NCI-H446 treated with DMSO at 0.1 percent for 48 hours (cell line): ENCODE measurements at regions not wholly inside any gene's neighbourhood (a gene's known extent, or its start where the extent isn't known, plus 50 kb on each side); places are given as distances from the start of the nearest gene placed in this dataset.

ENCODE experiments used
- DNase-seq: peaks from one replicate; lab custom pipeline; 2025; lab: John Stamatoyannopoulos, UW

DNA sequence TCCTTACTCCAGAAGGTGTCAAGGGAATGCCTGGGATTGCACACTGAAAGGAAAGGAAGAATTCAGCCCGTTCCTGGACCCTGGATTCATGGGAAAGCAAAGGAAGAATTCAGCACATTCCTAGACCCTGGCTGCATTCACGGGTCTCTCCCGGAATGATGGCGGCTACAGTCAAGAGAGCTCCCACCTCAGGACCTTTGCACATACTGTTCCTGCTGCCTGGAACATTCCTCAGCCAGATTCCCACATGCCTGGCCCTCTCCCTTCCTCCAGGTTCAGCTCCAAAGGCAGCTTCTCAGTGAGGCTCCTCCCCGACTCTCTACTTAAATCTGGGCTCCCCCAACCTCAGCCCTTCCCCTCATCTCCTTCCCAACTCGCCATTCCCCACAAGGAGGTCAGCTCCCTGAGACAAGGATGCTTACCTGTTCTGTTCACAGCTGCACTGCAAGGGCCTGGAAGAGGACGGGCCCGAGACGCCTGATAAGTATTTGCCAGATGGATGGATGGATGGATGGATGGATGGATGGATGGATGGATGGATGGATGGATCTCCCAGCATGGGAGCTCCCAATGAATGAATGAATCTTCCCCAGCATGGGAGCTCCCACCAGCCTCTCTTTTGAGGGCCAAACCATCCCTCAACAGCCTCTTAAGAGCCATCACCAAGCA, 77.4 kb downstream of the NCOR2 start:
- no peak for DNase-seq

DNA sequence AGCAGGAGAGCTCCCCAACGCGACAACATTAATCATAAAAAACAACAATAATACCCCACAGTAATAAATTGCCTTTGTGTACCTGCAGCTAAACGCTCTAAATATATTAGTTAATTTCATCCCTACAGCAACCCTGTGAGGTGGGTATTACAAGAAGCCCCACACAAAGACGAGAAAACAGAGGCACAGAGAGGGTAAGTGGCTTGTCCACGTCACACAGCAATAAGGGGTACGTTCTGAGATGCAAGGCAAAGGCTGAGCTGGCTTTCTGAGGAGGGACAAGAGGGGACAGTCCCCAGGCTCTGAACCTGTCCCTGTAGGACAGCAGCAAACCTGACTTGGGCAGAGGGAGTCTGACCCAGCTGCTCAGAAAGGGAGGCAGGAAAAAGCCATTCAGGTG, 78.2 kb downstream of the NCOR2 start:
- DNase-seq, result no peak

DNA sequence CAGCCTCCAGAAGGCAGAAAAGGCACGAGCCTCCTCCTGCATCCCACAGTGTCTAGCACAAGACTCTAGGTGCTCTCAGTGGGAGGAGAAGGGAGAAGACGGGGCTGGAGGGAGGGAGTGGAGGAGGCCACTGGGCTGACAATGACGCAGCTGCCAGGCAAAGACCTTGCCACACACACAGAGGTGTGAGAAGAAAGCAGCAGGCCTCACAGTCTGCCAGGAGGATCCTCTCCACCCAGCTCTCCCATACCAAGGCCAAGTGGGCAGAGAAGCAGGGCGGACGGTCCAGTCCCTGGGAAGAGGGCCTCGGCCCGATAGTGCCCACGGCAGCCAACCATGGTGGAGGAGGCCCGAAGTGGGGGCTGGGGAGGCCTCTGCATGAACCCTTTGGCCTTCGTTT, 78.9 kb downstream of the NCOR2 start:
- no peak for DNase-seq

DNA sequence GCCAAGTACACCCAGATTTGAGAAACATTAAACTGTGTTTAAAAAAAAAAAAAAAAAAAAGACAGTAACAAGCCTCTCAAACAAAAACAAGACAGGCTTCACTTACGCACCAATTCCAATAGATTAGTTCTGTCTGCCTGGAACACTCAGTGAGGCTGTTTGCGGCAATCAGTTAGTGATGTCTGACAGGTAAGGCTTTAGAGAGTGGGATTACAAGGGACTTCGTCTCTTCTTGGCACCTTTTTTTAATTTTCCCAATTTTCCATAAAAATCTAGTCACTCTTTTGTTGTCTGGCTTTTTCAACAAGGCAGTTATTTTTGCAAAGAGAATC, 79.6 kb downstream of the NCOR2 start:
- no peak for DNase-seq

DNA sequence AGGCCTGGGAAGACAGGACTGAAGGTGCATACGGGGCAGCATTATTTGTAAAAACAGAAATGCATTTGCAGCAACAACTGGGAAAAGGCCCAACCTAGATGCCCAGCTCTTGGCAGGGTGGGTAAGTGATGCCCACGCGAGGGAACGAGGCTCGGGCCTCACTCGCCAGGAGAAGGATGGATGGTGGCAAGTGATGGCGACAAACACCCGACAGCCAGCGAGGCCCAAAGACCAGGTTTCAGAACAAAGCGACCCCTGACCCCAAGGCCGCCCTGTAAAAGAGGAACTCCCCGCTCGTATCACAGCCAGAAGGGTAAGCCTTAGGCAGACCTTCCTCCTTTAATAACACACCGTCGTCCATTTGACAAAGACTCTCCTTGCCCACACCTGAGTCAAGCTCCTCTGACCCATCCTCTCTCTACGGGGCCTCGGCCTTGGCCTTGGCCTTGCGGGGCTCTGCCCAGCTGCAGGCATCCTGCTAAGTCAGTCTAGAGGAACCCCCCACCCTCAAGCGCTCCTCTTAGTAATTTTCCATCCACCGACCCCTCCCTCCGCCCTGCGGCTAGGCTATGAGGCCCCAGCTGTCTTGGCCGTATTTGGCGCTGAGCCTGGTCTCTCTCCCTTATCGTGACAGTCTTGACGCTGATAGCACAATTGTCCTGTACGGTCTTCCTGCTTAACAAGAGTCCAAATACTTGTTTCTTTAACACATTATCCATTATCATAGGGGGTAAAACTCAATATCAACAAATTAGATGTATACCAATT, 80.2 kb downstream of the NCOR2 start:
- DNase-seq, result no peak

DNA sequence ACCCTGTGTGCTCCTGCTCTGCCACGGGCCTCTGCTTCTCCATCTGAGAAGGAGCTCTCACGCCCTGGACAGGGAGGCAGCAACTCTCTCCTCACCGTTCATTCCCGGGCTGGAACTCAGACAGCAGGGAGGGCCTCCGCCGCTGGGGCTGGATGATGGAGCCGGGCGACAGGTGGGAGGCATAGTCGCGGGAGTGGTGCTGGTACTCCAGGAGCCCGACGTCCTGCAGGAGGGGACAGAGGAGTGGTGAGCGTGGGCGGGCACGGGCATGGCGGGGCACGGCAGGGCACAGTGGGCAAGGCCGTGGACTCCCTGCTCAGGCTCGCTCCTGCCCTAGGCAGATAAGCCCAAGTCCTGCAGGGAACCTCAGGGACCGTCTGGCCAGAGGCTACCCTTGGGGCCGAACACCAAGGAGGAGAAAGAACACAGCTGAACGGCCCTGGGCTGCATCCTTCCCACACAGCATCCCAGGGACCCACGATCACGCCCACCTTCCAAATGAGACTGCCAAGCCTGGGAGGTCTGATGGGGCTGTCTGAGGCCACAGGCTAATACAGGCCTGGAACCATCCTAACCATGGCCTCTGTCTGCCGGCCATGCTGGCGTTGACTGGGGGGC, 81.0 kb downstream of the NCOR2 start:
- no peak for DNase-seq

DNA sequence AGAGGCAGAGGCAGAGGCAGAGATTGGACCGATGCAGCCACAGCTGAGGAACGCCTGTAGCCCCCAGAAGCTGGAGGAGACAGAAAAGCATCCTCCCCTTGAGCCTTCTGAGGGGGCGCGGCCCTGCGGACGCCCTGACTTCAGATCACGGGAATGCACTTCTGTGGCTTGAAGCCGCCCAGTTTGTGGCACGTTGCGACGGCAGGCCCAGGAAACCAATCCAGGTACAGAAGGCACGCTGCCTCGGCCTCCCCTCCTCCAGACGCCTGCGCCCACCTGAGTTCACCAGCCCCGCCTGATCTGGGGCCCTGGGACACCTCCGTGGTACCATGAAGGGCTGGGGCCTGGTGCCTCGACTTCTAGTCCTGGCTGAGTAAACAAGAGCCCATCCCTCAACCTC, 82.0 kb downstream of the NCOR2 start:
- DNase-seq, result no peak

DNA sequence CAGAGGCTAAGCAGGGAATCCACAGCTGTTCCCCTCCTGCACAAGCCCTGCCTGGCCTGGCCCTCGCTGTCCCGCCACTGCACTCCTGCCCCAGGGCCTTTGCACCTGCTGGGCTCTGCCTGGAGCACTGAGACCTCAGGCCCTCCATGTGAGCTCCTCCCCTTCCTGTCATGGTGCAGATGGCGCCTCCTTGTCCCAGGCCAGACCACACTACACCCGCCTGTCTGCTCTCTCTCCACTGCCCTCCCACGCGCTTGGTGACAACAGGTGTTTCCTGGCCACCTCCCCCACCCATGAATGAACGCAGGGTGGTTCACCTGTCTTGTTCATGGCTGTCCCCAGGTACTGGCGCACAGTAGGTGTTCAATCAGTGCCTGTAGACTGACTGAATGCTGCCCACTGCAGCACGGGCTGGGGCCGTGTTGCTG, 82.9 kb downstream of the NCOR2 start:
- DNase-seq, result no peak

DNA sequence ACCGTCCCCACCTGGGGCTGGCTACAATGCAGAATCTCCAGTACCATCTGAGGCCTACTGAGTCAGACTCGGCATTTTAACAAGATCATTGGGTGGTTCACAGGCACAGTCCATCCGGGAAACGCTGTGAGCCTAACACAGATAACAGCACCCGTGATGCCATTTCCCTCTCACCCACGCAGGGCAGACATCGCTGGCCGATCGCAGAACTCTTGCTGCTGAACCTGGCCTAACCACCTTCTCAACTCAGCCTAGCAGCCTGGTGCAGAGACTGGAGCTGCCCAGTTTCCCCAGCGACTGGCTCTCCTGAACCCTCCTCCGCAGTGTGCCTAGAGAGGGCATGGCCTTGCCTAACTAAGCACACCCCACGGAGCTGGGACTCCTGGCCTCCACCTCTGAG, 83.3 kb downstream of the NCOR2 start:
- no peak for DNase-seq

DNA sequence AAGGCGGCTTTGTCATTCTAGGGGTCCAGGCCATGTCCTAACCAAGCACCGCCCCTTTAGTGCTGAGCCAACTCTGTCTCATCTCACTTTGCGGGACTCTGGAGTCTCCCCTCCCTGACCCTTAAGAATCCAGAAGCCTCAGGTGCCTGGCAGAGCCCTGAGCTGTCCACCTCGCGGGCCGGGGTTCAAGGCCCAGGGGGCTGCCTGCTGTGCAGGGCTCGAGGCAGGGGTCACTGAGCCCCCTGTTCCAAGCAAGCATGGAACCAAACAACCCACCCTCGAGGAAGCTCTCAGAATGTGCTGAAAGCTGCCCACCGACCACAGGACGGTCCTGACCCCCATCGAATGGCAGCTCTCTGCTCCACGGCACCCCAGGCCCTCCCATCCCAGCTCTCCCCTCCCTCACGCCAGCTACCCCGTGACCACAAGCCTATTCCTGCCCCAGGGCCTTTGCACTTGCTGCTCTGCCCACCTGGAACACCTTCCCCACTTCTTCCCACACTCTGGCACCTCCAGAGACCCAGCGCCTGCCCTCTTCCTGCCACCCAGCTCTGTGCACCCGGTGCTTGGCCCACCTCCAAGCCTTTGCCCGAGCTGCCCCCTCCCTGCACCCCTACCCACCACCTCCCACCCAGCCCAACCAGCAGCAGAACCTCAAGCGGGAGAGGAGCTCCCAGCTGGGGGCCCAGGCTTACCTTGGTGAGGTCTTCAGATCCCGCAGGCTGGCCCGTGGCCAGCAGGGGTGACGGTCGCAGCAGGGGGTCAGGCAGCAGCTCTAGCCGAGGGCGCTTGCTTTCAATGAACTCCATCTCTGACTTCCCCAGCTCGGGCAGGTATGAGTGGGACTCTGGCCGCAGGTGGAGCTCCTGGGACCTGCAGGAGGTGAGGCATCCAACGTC, 84.3 kb downstream of the NCOR2 start:
- DNase-seq, result no peak

DNA sequence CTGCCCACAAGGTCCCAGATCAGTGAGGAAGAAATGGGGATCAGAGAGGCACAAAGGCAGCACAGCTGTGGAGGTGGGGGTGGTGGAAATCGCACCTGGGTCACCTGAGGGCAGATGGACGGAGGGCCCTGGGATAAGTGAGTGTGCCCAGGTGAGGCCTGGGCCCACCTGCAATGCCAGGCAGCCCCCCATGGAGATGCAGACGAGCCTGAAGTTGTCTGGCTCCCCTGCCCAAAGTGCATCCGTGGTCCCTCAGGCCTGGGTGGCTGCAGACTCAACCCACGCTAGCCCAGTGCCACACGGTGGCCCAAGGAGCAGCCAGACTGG, 84.9 kb downstream of the NCOR2 start:
- DNase-seq, result no peak

DNA sequence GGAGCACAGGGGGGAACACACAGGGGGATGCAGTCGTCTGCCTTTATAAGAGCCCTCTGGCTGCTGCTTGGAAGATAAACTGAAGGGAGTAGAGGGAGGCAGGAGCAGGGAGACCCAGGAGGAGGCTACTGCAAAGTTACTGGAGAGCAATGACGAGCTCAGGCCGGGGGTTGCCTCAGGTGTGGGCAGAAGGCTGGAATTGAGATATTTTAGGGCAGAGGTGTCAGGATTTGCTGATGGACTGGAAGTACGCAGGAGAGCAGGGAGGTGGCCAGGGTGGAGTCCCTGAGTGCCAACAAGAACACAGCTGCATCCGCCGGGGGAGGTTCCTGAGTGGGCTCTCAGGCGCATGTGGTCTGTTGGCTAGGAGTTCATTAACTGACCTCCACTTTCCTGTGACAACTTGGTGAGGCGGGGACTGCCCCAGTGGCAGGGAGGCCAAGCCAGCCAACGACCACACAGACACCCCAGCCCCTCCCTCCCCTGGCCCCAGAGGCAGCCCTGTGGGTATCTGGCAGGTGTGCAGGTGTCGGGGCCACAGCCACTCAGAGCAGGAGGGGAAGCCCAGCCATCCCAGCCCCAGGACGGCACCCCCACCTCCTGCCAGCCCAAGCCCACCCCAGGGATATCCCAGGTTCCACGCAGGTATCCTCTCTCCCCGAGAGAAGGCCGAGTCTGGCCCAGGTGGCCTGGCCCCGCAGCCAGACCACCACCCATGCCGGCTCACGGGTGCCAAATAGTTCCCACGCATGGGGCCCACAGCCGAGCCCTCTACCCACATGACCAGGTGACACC, 85.4 kb downstream of the NCOR2 start:
- no peak for DNase-seq

DNA sequence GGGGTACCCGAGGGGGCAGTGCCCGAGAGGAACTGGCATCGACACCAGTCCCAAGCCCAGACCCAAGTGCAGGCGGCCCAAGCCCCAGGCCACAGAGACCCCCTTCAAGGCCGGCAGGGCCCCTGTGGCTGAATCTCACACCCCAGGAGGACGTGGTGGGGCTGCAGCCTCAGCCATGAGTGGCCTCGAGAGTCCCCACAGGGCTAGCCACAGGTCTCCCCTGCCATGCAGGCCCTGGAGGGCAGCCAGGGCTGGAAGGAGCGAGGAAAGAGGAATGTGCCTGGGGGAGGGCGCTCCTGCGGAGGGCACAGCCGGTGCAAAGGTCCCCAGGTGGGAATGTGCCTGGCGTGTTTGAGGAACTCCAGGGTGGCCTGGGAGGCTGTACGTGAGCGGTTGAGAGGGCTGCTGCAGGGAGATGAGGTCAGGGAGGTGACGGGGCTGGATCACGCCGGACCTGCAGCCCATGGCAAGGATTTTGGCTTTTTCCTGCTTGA, 86.1 kb downstream of the NCOR2 start:
- no peak for DNase-seq

DNA sequence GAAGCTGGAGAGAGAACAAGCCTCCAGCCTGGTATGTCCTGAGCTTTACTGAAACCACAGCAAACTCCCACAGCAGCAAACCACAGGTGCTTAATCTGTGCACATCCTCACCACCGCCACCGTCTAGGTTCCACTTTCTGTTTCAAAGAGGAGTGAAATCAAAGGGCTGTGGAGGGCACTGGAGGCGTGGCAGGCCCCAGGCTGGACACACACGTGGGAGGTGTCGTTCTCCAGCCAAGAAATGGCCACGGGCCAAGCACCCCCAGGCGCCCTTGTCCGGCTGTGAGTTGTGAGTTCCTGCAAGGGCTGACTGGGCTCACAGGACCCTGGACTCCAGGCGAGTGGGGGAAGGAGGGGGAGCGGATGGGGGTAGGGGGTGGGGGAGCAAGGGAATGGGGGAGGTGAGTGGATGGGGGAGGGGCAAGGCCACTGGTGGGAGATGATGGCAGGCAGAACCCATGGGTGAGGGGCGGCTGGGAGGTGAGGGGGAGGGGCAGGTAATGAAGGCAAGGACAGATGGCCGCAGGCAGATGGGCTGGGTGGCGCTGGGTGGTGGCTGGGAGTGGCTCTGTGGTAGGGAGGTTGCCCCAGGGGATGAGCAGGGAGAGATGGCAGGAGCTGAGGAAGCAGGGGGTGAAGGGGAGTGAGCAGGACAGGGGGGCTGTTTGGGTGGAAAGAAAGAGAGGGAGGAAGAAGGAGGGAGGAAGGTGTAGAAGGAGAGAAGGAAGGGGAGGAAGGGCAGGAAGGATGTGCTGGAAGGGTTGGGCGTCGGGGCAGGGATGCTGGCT, 86.7 kb downstream of the NCOR2 start:
- no peak for DNase-seq

DNA sequence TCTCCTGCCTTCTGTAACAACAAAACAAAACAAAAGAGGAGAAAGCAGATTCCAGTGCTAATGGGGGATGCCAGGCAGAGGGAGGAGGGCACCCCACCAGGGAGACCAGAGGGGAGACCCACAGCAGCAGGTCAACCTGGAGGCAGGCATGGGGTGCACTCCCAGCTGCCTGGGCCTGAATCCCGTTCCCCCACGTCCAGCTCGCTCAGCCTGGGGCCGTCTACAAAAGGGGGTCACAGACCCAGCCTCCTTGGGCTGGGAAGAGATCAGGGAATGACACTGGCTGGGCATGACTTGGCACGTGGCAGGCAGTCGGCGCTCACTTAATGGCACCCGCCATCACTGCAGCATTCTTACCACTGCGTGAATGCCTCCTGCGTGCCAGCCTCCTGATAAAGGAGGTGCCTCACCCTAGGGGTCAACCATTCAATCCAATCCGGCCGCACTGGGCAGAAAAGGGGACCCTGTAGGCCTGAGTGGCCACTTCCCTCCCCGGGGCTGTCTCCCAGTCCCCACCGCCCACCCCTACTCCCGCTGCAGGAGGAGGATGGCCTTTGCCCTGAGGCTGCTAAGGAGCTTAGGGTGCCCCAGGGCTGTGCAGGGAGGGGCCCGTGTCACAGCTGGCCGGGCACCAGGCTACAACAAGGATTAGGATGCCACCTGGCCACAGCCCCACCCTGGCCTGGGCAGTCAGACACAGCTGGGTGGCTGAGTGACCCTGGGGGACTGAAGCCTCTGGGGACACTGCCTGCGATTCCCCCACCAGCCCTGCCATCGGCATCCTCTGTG, 87.5 kb downstream of the NCOR2 start:
- DNase-seq, result no peak

DNA sequence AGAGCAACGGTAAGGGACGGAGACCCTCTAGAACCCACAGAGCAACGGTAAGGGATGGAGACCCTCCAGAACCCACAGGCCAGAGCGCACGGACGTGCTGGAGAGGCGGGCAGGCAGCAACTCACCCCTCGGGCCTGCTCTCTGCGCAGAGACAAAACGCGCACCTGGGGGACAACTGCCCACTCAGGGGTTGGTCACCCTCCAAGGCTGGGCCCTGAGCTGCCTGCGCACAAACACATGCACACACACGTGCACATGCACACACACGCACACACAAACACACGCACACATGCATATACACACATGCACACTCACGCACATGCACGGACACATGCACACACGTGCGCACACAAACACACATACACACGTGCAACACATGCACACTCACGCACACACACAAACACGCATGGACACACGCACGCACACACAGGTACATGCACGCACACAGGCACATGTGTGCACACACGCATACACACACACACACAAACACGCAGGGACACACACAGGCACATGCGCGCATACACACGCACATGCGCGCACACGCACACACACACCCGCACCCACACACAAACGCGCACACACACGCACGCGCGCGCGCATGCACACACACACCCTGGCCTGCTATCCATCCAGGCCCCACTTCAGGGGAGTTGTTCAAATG, 88.3 kb downstream of the NCOR2 start:
- DNase-seq, result no peak

DNA sequence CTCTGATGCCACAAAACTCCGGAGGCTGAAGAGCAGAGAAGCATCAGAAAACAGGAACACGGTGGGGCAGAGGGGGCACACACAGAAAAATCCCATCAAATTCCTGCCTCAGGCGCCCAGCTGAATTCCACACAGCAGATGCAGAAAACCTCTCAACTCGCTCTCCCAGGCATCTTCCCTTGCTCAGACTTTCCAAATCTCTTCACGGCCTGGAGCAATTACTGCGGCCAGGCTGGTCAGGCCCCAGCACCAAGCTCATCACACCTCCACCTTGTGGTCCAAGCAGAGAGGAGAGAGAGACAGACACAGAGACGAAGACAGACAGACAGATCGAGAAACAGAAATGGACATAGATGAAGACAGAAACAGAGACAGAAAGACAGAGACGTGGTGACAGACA, 89.0 kb downstream of the NCOR2 start:
- no peak for DNase-seq

DNA sequence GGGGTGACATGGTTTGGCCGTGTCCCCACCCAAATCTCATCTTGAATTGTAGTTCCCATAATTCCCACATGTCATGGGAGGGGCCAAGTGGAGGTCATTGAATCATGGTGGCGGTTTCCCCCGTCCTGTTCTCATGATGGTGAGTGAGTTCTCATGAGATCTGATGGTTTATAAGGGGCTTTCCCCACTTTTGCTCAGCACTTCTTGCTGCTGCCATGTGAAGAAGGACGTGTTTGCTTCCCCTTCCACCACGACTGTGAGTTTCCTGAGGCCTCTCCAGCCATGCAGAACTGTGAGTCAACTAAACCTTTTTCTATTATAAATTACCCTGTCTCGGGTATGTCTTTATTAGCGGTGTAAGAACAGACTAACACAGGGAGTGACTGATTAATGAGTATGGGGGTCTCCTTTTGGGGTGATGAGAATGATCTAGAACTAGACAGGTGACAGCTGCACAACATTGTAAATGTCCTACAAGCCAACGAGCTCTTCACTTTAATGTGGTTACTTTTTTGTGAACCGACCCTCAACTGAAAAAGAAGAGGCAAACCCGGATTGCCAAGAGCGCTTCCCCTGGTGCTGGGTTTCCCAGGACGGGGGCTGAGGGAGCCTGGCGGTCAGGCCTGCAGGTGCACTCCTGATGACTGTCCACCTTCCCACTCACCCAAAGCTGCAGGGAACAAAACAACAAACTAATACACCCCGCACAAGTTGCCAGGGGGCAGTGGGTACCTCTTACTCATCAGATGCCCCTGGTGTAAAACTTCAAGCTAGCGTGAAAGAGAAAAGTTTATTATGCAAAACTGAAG, 90.1 kb downstream of the NCOR2 start:
- no peak for DNase-seq

DNA sequence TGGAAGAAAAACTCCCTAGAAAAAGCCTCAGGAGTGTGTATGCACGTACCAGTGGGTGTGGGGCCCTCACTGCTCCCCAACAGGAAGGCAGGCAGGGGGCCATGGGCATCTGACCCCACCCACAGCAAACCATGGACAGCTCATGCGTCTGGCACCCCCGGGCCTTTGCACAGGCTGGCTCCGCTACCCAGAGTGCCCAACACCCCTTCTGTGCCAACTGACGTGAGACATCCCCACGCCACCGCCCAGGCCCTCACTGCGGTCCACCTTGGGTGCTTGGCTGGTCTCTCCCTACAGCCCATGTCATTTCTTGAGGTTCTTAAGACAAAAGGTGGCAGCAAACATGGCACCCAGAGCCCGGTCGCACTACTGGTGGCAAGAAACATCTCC, 91.4 kb downstream of the NCOR2 start:
- DNase-seq, result no peak
